ENCODE measurements at regions not wholly inside any gene's neighbourhood (a gene's known extent, or its start where the extent isn't known, plus 50 kb on each side); places are given as distances from the start of the nearest gene placed in this dataset.

- no peak overlapping the region for H3K4me3 ChIP-seq (ENCODE audit: low read depth, low read length)
- H3K27ac ChIP-seq (ENCODE audit: extremely low read depth, low read depth, low read length): no peak overlapping the region
- TF ChIP-seq ZNF791 (tag by site-specific recombination; IDR thresholded peaks at IDR 0.05) (no peak), ZNF785 (tag by site-specific recombination; IDR thresholded peaks at IDR 0.05) (no peak), ZSCAN5A (tag by site-specific recombination; IDR thresholded peaks at IDR 0.05) (no peak), ZNF514 (tag by site-specific recombination; IDR thresholded peaks at IDR 0.05) (no peak), ZNF140 (tag by site-specific recombination; IDR thresholded peaks at IDR 0.05) (no peak), ZFP41 (tag by site-specific recombination; IDR thresholded peaks at IDR 0.05; ENCODE audit: borderline replicate concordance) (no peak), ZNF23 (tag by site-specific recombination; IDR thresholded peaks at IDR 0.05; ENCODE audit: borderline replicate concordance) (no peak), ZNF677 (tag by site-specific recombination; IDR thresholded peaks at IDR 0.05) (no peak)
- no peaks in the 10 kb centered on the region for H3K36me3 ChIP-seq (ENCODE audit: control insufficient read depth in 2 of 2, insufficient read depth in 1 of 2, low read length in 2 of 2)
- POLR2A ChIA-PET: no interaction called here
- no peaks in the 10 kb centered on the region for H3K9me3 ChIP-seq (ENCODE audit: control insufficient read depth, insufficient read depth, low read depth, low read length)
- CTCF ChIA-PET: no interaction called here
- H3K4me1 ChIP-seq (ENCODE audit: control insufficient read depth, insufficient read depth, low read length): no peaks in the 10 kb centered on the region
Observed at GRCh38 chr14:97013878-97014277, 216.7 kb downstream of the VRK1 start.

- Histone ChIP-seq H3K36me3 (ENCODE audit: control insufficient read depth in 2 of 2, insufficient read depth in 1 of 2, low read length in 2 of 2) (no peaks in the 10 kb centered on the region), H3K27ac (ENCODE audit: extremely low read depth, low read depth, low read length) (no peak overlapping the region), H3K4me1 (ENCODE audit: control insufficient read depth, insufficient read depth, low read length) (no peaks in the 10 kb centered on the region), H3K9me3 (ENCODE audit: control insufficient read depth, insufficient read depth, low read depth, low read length) (no peaks in the 10 kb centered on the region), H3K4me3 (ENCODE audit: low read depth, low read length) (no peak overlapping the region)
- no peak for TF ChIP-seq SCRT2 (tag by site-specific recombination; IDR thresholded peaks at IDR 0.05)
- TF ChIP-seq ATF2 (tag by site-specific recombination; IDR thresholded peaks at IDR 0.05; ENCODE audit: low read depth): no peak
- TF ChIP-seq ZBTB49 (tag by site-specific recombination; IDR thresholded peaks at IDR 0.05; ENCODE audit: low read depth): no peak
- TF ChIP-seq ZNF416 (tag by site-specific recombination; IDR thresholded peaks at IDR 0.05): no peak
- no peak for TF ChIP-seq ZNF580 (tag by site-specific recombination; IDR thresholded peaks at IDR 0.05)
- no peak for TF ChIP-seq ZNF24 (tag by site-specific recombination; IDR thresholded peaks at IDR 0.05)
- TF ChIP-seq ZNF324 (tag by site-specific recombination; IDR thresholded peaks at IDR 0.05): no peak
- no peak for TF ChIP-seq PRDM4 (tag by site-specific recombination; IDR thresholded peaks at IDR 0.05)
- TF ChIP-seq BCL6B (tag by site-specific recombination; IDR thresholded peaks at IDR 0.05): no peak
- no peak for TF ChIP-seq SALL2 (tag by site-specific recombination; IDR thresholded peaks at IDR 0.05; ENCODE audit: borderline replicate concordance)
- TF ChIP-seq ZNF184 (tag by site-specific recombination; IDR thresholded peaks at IDR 0.05): no peak
- TF ChIP-seq ZNF2 (tag by site-specific recombination; IDR thresholded peaks at IDR 0.05): no peak
- TF ChIP-seq PRDM10 (tag by site-specific recombination; IDR thresholded peaks at IDR 0.05): no peak
- no peak for TF ChIP-seq GLIS2 (tag by site-specific recombination; IDR thresholded peaks at IDR 0.05)
- no peak for TF ChIP-seq ZFP69B (tag by site-specific recombination; IDR thresholded peaks at IDR 0.05)
- CTCF ChIA-PET: interaction anchor here (0.7 kb wide), 1 partner anchor 131 kb away, joined by 3 read pairs; no protein-coding TSS in a partner anchor
- POLR2A ChIA-PET: no interaction called here
Observed at GRCh38 chr14:97021001-97021400, 223.8 kb downstream of the VRK1 start.
